ENCODE measurements at regions not wholly inside any gene's neighbourhood (a gene's known extent, or its start where the extent isn't known, plus 50 kb on each side); places are given as distances from the start of the nearest gene placed in this dataset.

DNA sequence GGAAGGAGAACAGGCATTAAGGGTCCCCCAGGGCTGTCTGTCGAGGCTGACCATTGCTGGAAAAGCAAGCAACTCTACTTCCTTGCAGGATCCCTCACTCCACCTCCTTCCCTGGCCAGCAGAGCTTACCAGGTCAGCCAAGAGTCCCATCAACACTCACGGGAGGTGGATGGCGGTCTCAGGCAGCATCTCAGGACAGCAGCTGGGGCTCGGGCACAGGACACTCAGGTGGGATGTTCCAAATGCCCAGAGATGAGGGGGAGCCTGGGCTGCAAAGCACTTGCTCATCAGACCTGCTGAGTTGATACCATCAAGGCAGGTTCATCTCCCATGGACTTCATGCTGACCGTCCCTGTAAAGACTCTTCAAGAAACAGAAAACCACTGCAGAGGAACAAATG, 559.8 kb downstream of the NPHP4 start:
- no peak for DNase-seq (ENCODE audit: low read depth in 2 of 2, low spot score in 1 of 2)

DNA sequence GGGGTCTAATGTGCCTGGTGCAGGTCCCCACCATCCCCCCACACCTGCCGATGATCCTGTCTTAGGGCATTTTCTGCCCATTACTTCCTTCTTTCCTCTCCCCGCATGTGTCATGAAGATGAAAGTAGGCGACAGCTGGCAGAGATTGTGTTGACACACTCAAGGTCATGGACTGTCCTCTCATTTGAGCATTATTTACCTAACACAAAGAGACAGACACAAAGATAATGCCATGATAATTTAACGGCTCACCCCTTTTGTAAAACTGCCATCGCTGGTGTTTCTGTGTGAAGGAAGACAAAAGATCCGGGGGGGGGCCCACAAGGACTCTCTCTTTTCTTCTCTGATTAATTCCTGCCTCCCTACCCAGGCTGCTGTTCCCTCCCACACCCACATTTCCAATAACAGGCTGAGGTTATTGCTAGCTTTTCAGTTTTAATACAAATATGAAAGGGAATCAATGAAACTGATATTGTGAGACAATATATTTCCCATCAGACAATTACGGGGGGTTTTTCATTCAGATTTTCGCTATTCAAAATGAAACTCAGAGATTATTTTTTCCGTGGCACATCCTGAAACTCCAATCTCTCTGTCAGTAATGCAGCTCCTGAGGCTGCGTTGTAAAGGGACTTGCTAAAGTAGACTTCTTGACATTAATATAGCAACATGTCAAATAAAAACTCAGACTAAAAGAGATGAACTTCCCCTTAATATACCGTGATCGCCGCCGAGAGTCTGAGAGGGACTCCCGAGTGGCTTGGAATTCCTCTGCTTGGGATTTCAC, 561.1 kb downstream of the NPHP4 start:
- no peak for DNase-seq (ENCODE audit: low read depth in 2 of 2, low spot score in 1 of 2)

DNA sequence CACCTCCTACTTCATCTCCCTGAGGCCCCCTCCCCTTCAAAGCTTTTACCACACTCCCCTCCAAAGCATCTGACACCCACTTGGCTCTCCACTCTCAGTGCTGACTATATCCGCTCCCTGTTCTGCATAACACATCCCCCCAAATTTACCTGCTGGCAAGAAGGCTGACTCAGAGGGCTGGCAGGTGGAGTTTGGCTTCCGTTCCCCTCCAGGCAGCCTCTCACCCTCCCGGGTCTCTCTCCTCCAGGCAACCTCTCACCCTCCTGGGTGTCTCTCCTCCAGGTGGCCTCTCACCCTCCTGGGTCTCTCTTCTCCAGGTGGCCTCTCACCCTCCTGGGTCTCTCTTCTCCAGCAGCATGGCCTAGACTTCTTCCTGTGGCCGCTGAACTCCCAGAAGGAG, 562.1 kb downstream of the NPHP4 start:
- DNase-seq (ENCODE audit: low read depth in 2 of 2, low spot score in 1 of 2): no peak

- no peak for DNase-seq (ENCODE audit: low read depth in 2 of 2, low spot score in 1 of 2)
Measured at GRCh38 chr1:5428351-5428750, 563.9 kb downstream of the NPHP4 start.

GRCh38 chr1:5427026-5427613, 565.1 kb downstream of the NPHP4 start:
- DNase-seq (ENCODE audit: low read depth in 2 of 2, low spot score in 1 of 2): no peak

- DNase-seq (ENCODE audit: low read depth in 2 of 2, low spot score in 1 of 2): no peak
Measured at GRCh38 chr1:5424802-5425703, 567.2 kb downstream of the NPHP4 start.

DNA sequence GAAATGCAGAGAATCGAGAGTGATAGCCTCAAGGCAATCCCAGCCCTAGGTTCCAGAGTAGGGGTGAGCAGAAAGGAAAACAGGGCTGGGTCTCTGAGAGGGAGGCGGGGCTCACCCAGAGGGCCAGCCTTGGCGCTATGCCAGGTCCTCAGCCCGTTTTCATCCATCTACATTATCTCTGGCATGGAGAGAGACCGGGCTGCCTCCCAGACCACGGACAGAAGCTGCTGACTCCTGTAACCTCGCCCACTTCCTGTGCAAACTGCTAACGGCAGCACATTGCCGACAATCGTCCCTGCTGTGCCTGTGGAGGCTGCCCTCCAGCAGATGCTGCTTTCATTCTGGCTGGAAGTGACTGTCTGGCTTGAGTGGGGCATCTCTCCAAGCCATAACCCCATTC, 569.1 kb downstream of the NPHP4 start:
- DNase-seq (ENCODE audit: low read depth in 2 of 2, low spot score in 1 of 2): no peak

DNA sequence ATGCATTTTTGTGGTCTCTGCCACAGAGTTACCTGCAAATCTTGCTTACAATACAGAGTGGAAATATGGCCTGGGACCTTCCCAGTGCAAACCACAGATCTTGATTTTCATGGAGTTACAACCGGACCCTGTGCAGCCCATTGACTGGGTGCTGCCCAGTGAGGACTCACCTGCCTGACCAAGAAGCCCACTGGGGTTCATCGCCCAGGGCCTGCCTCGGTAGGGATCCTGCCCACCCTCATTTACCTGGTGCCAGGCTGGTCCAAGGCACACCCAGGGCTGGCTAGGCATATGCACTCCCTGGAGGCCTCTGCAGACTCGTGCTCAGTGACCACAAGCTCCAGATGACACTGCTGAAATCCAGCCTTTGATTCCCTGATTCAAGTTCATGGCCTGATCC, 572.7 kb downstream of the NPHP4 start:
- no peak for DNase-seq (ENCODE audit: low read depth in 2 of 2, low spot score in 1 of 2)

DNA sequence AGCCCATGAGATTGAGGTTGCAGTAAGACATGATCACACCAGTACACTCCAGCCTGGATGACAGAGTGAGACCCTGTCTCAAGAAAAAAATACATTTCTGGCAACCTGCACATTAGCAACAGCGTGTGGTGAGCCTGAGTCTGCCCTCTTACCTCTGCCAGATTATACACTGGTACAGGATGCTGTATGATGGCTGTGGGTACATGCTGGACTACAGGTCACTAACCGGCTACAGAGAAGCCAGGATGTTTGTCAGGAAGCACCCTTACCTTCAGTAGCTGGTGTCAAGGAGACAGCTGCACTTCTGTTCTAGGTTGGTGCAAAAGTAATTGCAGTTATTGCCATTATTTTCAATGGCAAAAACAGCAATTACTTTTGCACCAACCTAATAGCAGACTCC, 575.7 kb downstream of the NPHP4 start:
- no peak for DNase-seq (ENCODE audit: low read depth in 2 of 2, low spot score in 1 of 2)

DNA sequence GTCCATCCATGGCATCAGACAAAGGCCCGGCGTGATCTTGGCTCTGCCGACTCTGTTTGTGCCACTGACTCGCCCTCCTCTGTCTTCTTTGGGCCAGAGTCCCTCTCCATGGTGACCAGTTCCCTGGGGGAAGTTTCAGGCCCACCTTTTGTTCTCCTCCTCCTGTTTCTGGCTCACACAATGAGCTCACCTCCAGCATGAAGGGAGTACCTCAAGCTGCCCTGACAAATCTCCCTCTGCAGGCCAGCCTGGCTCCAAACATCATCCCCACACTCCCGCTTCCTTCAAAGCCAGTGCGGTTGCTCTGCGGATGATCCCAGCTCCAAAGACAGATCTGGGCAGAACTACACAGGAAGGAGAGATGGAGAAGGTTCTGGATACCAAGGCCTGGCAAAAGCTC, 576.6 kb downstream of the NPHP4 start:
- no peak for DNase-seq (ENCODE audit: low read depth in 2 of 2, low spot score in 1 of 2)

- DNase-seq (ENCODE audit: low read depth in 2 of 2, low spot score in 1 of 2): no peak
Measured at GRCh38 chr1:5410652-5411051, 581.6 kb downstream of the NPHP4 start.

- DNase-seq (ENCODE audit: low read depth in 2 of 2, low spot score in 1 of 2): no peak
Measured at GRCh38 chr1:5408401-5408800, 583.8 kb downstream of the NPHP4 start.

- no peak for DNase-seq (ENCODE audit: low read depth in 2 of 2, low spot score in 1 of 2)
Measured at GRCh38 chr1:5405263-5405662, 587.0 kb downstream of the NPHP4 start.

GRCh38 chr1:5404412-5405203, 587.6 kb downstream of the NPHP4 start:
- no peak for DNase-seq (ENCODE audit: low read depth in 2 of 2, low spot score in 1 of 2)

GRCh38 chr1:5403935-5404334, 588.3 kb downstream of the NPHP4 start:
- DNase-seq (ENCODE audit: low read depth in 2 of 2, low spot score in 1 of 2): no peak

DNA sequence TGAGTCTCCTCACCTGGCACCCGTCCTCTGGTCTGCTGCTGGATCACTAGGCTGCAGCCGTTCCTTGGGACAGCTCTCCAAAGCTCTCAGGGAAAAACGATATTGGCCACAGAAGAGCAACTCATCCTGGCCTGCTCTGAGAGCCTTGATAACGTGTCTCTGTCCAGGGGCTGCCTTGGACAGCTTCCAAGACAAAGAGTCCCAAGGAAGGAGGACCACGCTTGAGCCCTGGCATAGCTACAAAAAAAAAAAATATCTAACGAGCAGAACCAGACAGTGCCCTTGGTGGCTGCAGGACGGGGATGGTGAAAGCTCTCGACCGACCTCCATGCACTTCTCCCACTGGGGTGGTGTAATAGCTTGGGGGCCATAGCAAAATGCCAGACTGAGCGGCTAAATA, 589.6 kb downstream of the NPHP4 start:
- no peak for DNase-seq (ENCODE audit: low read depth in 2 of 2, low spot score in 1 of 2)

GRCh38 chr1:5399771-5400170, 592.5 kb downstream of the NPHP4 start:
- no peak for DNase-seq (ENCODE audit: low read depth in 2 of 2, low spot score in 1 of 2)

DNA sequence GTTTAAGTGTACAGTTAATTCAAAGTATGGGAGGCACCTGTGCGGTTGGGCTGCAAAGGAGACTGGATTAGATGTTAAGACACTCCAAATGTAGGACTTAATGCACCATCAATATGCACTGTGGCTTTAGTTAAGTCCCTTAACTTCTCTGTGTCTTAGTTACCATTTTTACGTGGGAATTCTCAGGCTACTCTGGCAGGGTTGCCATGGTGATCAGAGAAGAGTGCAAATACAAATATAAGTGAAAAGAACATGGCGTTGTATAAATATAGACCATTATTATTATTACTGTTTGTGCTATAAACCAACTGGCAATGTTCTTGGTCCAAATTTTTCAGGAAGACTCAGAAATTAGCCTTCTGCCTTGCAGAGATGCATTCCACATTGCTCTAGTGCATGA, 595.6 kb downstream of the NPHP4 start:
- no peak for DNase-seq (ENCODE audit: low read depth in 2 of 2, low spot score in 1 of 2)

GRCh38 chr1:5394111-5394510, 598.1 kb downstream of the NPHP4 start:
- DNase-seq (ENCODE audit: low read depth in 2 of 2, low spot score in 1 of 2): no peak

GRCh38 chr1:5393603-5394002, 598.6 kb downstream of the NPHP4 start:
- DNase-seq (ENCODE audit: low read depth in 2 of 2, low spot score in 1 of 2): no peak

DNA sequence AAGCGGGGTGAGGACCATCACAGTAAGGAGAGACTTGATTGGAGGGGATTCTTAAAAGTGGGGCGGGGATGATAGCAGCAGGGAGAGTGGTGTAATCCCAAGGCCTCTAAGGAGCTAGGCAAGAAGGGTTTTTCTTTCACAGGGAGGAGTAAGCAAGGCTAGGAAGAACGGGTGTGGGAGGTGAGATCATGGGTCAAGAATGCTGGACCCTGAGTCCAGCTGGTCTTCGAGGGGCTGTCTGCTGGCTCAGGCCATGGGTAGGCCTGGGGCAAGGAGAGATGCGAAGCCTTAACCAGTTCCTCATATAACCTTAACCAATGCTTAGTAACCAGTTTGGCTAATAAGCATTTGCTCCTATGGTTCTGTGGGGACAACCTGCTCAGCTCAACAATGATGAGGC, 599.1 kb downstream of the NPHP4 start:
- DNase-seq (ENCODE audit: low read depth in 2 of 2, low spot score in 1 of 2): no peak

All from stimulated activated CD8-positive, alpha-beta memory T cell treated with anti-CD3 and anti-CD28 coated beads, Interleukin-4, amount 100 ng/mL, for 4 hours (primary cell).